ENCODE measurements at regions not wholly inside any gene's neighbourhood (a gene's known extent, or its start where the extent isn't known, plus 50 kb on each side); places are given as distances from the start of the nearest gene placed in this dataset.

DNA sequence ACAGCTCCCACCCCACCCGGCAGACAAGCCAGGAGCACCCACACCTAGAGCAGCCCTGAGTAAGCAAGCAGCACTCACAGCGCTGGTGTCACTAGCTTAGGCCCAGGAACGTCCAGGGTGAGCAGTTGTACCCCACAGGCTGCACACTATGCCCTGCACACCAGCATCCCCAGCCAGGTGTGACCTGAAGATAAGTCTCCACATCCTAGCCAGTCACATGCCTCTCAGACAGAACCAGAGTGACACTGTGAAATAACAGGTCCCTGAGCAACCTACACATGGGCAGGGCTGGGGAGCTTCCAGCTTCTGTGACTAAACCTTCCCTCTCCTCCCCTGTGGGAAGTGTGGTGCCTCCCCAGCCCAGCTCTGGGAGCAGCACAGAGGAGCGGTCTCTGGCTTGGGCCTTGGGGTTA lies 253.6 kb downstream of the UACA start:
- Histone ChIP-seq H3K4me1 (ENCODE audit: control insufficient read depth in 1 of 2, insufficient read depth in 2 of 2, low read length in 2 of 2) (peaks cover 40 to 53% of the 10 kb centered on the region in 2 experiments), H3K27ac (ENCODE audit: low read depth, low read length) (peak overlapping the region; percentile 54; the same call in 1 of the 2 replicates), H3K36me3 (ENCODE audit: control insufficient read depth in 1 of 2, insufficient read depth in 2 of 2, low read length in 2 of 2) (no peaks in the 10 kb centered on the region), H2AFZ (ENCODE audit: low read depth, low read length, poor library complexity, severe bottlenecking) (no peak overlapping the region), H3K4me2 (ENCODE audit: low read length) (peak overlapping the region; percentile 63; the same call in 1 of the 2 replicates), H3K9me2 (ENCODE audit: insufficient read depth) (no peaks in the 10 kb centered on the region), H3K9me3 (ENCODE audit: control insufficient read depth in 1 of 2, insufficient read depth in 1 of 2, low read depth in 1 of 2, low read length in 2 of 2) (peaks cover 0 to 11% of the 10 kb centered on the region in 2 experiments; a peak in 1 of 4 replicates), H3K79me2 (ENCODE audit: insufficient read depth, low read length) (no peaks in the 10 kb centered on the region), H3K27me3 (ENCODE audit: insufficient read depth, low read length) (peaks cover 5% of the 10 kb centered on the region; the same call in 1 of the 2 replicates), H4K20me1 (ENCODE audit: insufficient read depth) (no peaks in the 10 kb centered on the region), H3K9ac (ENCODE audit: low read length) (no peak overlapping the region), H3K4me3 (replicated peaks in 1 of 2; ENCODE audit: low read depth in 1 of 2, low read length in 2 of 2) (no peak overlapping the region)
- RAD21 ChIA-PET (ENCODE audit: low non-redundant PET in 1 of 2, low total read pairs in 2 of 2, uncharacterized antibody in 2 of 2, unreplicated experiment in 2 of 2), result no interaction called here
- POLR2A ChIA-PET, result no interaction called here
- CTCF ChIA-PET, result no interaction called here
- TF ChIP-seq, protein P1, sequence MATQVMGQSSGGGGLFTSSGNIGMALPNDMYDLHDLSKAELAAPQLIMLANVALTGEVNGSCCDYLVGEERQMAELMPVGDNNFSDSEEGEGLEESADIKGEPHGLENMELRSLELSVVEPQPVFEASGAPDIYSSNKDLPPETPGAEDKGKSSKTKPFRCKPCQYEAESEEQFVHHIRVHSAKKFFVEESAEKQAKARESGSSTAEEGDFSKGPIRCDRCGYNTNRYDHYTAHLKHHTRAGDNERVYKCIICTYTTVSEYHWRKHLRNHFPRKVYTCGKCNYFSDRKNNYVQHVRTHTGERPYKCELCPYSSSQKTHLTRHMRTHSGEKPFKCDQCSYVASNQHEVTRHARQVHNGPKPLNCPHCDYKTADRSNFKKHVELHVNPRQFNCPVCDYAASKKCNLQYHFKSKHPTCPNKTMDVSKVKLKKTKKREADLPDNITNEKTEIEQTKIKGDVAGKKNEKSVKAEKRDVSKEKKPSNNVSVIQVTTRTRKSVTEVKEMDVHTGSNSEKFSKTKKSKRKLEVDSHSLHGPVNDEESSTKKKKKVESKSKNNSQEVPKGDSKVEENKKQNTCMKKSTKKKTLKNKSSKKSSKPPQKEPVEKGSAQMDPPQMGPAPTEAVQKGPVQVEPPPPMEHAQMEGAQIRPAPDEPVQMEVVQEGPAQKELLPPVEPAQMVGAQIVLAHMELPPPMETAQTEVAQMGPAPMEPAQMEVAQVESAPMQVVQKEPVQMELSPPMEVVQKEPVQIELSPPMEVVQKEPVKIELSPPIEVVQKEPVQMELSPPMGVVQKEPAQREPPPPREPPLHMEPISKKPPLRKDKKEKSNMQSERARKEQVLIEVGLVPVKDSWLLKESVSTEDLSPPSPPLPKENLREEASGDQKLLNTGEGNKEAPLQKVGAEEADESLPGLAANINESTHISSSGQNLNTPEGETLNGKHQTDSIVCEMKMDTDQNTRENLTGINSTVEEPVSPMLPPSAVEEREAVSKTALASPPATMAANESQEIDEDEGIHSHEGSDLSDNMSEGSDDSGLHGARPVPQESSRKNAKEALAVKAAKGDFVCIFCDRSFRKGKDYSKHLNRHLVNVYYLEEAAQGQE (IDR thresholded peaks at IDR 0.05; ENCODE audit: low read depth), result no peak
- TF ChIP-seq, protein P2, sequence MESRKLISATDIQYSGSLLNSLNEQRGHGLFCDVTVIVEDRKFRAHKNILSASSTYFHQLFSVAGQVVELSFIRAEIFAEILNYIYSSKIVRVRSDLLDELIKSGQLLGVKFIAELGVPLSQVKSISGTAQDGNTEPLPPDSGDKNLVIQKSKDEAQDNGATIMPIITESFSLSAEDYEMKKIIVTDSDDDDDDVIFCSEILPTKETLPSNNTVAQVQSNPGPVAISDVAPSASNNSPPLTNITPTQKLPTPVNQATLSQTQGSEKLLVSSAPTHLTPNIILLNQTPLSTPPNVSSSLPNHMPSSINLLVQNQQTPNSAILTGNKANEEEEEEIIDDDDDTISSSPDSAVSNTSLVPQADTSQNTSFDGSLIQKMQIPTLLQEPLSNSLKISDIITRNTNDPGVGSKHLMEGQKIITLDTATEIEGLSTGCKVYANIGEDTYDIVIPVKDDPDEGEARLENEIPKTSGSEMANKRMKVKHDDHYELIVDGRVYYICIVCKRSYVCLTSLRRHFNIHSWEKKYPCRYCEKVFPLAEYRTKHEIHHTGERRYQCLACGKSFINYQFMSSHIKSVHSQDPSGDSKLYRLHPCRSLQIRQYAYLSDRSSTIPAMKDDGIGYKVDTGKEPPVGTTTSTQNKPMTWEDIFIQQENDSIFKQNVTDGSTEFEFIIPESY (IDR thresholded peaks at IDR 0.05; ENCODE audit: extremely low read depth, insufficient replicate concordance, low read length), result no peak
- no peak for TF ChIP-seq JUND (IDR thresholded peaks at IDR 0.05)
- TF ChIP-seq SIN3A (IDR thresholded peaks at IDR 0.05; ENCODE audit: low read depth), result no peak
- intact Hi-C loops (cut with micrococcal nuclease), result no loop called here
- DNase-seq (ENCODE audit: low read depth, low spot score) (no peak), ATAC-seq (no peak)
- no TSS peak for BruUV-seq (replicated peaks)
